B cell (primary cell): ENCODE measurements at regions not wholly inside any gene's neighbourhood (a gene's known extent, or its start where the extent isn't known, plus 50 kb on each side); places are given as distances from the start of the nearest gene placed in this dataset.

Source experiments
- ATAC-seq: fragments of 200-7000 bp; cut with Tn5 transposase; one replicate; pipeline ENCODE4 v1.10.0; 2021; ENCODE audit warnings: low read depth, mild to moderate bottlenecking, moderate number of reproducible peaks, moderate library complexity
- CTCF ChIA-PET: fragments of 350-600 bp; sonication (Branson Sonifier 250); formaldehyde crosslinking; loops from one replicate; lab custom pipeline; 2021; ENCODE audit warnings: antibody characterized with exemption, inconsistent platforms; lab: Charles Lee
- POLR2A ChIA-PET: fragments of 350-600 bp; sonication (Branson Sonifier 250); formaldehyde crosslinking; loops from one replicate; lab custom pipeline; 2021; ENCODE audit warnings: antibody characterized with exemption; lab: Charles Lee
- DNase-seq: peaks from one replicate; pipeline ENCODE4 v3.0.0; 2013
- H2AFZ ChIP-seq: 2 replicates; pipeline ENCODE4 v1.6.1; 2012; ENCODE audit warnings: mild to moderate bottlenecking, low read depth, low read length; ENCODE audit not compliant: insufficient read depth, poor library complexity, severe bottlenecking
- H3K27ac ChIP-seq, 2 donors: 1 replicate in 1 of 2; 2 replicates in 1 of 2; pipeline ENCODE4 v1.5.1; 2012 to 2013; ENCODE audit warnings: low read length in 2 of 2, mild to moderate bottlenecking in 2 of 2, moderate library complexity in 1 of 2
- H3K27me3 ChIP-seq, 4 experiments: fragments of 200-600 bp in 1 of 4; sonication (generic) in 1 of 4; replicated peaks in 1 of 4; 1 replicate in 2 of 4; 2 replicates in 2 of 4; pipeline versions ENCODE4 v1.6.1 to v1.7.0; 2013 to 2016; ENCODE audit warnings: low read length in 3 of 4, mild to moderate bottlenecking in 2 of 4, mixed read lengths in 1 of 4, moderate library complexity in 1 of 4; ENCODE audit not compliant: insufficient read depth in 4 of 4, control insufficient read depth in 3 of 4; ENCODE audit errors: control extremely low read depth in 1 of 4
- H3K36me3 ChIP-seq, 2 experiments: replicated peaks in 1 of 2; 1 replicate in 1 of 2; 2 replicates in 1 of 2; pipeline versions ENCODE4 v1.6.1 to v1.7.1; 2013; ENCODE audit warnings: low read length in 1 of 2; ENCODE audit not compliant: insufficient read depth in 2 of 2, control insufficient read depth in 1 of 2; ENCODE audit errors: control extremely low read depth in 1 of 2, extremely low read depth in 1 of 2
- H3K4me1 ChIP-seq, 2 donors: fragments of 200-600 bp in 1 of 2; sonication (generic) in 1 of 2; 1 replicate in 1 of 2; 2 replicates in 1 of 2; pipeline versions ENCODE4 v1.5.1 to v1.6.1; 2013 to 2017; ENCODE audit warnings: low read length in 2 of 2; ENCODE audit not compliant: control insufficient read depth in 2 of 2, insufficient read depth in 2 of 2
- H3K4me2 ChIP-seq: replicated peaks from 2 replicates; pipeline ENCODE3; 2012; ENCODE audit warnings: mild to moderate bottlenecking, low read depth, low read length; ENCODE audit not compliant: poor library complexity, severe bottlenecking
- H3K4me3 ChIP-seq, 5 experiments: fragments of 200-600 bp in 1 of 5; sonication (generic) in 1 of 5; 1 replicate in 3 of 5; 2 replicates in 2 of 5; pipeline versions ENCODE4 v1.5.1 to v1.7.0; 2011 to 2016; ENCODE audit warnings: low read length in 4 of 5, mild to moderate bottlenecking in 4 of 5, low read depth in 2 of 5, control low read depth in 1 of 5, moderate library complexity in 1 of 5; ENCODE audit not compliant: insufficient read depth in 1 of 5; ENCODE audit errors: control extremely low read depth in 1 of 5, extremely low read depth in 1 of 5
- H3K79me2 ChIP-seq: fragments of 200-600 bp; sonication (generic); one replicate; pipeline ENCODE4 v1.6.0; 2016; ENCODE audit warnings: low read length; ENCODE audit not compliant: control insufficient read depth, insufficient read depth
- H3K9ac ChIP-seq: fragments of 200-600 bp; sonication (generic); 2 replicates; pipeline ENCODE4 v1.6.1; 2017; ENCODE audit warnings: mild to moderate bottlenecking, low read length, moderate library complexity
- H3K9me3 ChIP-seq, 3 donors: one replicate each; pipeline versions ENCODE4 v1.6.1 to v1.7.1; 2013; ENCODE audit warnings: low read length in 2 of 3; ENCODE audit not compliant: control insufficient read depth in 2 of 3, insufficient read depth in 1 of 3; ENCODE audit errors: control extremely low read depth in 1 of 3
- H4K20me1 ChIP-seq: 2 replicates; pipeline ENCODE4 v1.6.0; 2012; ENCODE audit warnings: mild to moderate bottlenecking, low read length; ENCODE audit not compliant: insufficient read depth, control insufficient read depth, poor library complexity, severe bottlenecking
- H3K27ac Mint-ChIP-seq: one replicate; pipeline ENCODE4 v1.8.0; 2021; ENCODE audit warnings: mixed read lengths
- H3K27me3 Mint-ChIP-seq: one replicate; pipeline ENCODE4 v1.8.0; 2021; ENCODE audit warnings: mixed read lengths
- H3K4me1 Mint-ChIP-seq: one replicate; pipeline ENCODE4 v1.8.0; 2021; ENCODE audit warnings: mixed read lengths
- H3K4me3 Mint-ChIP-seq: one replicate; pipeline ENCODE4 v1.8.0; 2021; ENCODE audit warnings: mixed read lengths
- H3K9me3 Mint-ChIP-seq: one replicate; pipeline ENCODE4 v1.8.0; 2022; ENCODE audit warnings: mixed read lengths; ENCODE audit not compliant: insufficient read depth
- EZH2 ChIP-seq: IDR thresholded peaks from 2 replicates; pipeline ENCODE4 v1.6.1; 2012; ENCODE audit warnings: borderline replicate concordance, low read depth, mild to moderate bottlenecking, moderate library complexity, low read length; ENCODE audit not compliant: insufficient read depth, poor library complexity, severe bottlenecking
- WGBS: methylation state at CpG from one replicate; pipeline ENCODE4 v1.1.5; 2013; ENCODE audit warnings: missing lambda C conversion rate; ENCODE audit not compliant: insufficient coverage; 5-methylcytosine and 5-hydroxymethylcytosine counted together
- intact Hi-C: fragments of 100-400 bp; cut with micrococcal nuclease; formaldehyde crosslinking; loops from one replicate; pipeline ENCODE4 v1.10.0; 2022
- TF ChIP-seq, protein P1 (sequence below): fragments of 200-600 bp; IDR thresholded peaks from one replicate; pipeline ENCODE4 v1.8.0; 2022; ENCODE audit warnings: antibody characterized with exemption, mild to moderate bottlenecking

GRCh38 chr5:143645356-143645755 lies 166.6 kb upstream of the HMHB1 start:
- ChIA-PET CTCF (no interaction called here), POLR2A (no interaction called here)
- Histone ChIP-seq H3K27ac (no peak overlapping the region), H3K4me2 (no peak overlapping the region), H2AFZ (no peak overlapping the region), H3K9ac (no peak overlapping the region), H3K9me3 (no peaks in the 10 kb centered on the region), H3K79me2 (no peaks in the 10 kb centered on the region), H4K20me1 (no peaks in the 10 kb centered on the region), H3K27me3 (no peaks in the 10 kb centered on the region), H3K4me1 (no peaks in the 10 kb centered on the region), H3K36me3 (no peaks in the 10 kb centered on the region), H3K4me3 (no peak overlapping the region)
- 92% methylated on average over 5 of the region's 6 CpGs for WGBS
- TF ChIP-seq EZH2: no peak
- TF ChIP-seq, protein P1, sequence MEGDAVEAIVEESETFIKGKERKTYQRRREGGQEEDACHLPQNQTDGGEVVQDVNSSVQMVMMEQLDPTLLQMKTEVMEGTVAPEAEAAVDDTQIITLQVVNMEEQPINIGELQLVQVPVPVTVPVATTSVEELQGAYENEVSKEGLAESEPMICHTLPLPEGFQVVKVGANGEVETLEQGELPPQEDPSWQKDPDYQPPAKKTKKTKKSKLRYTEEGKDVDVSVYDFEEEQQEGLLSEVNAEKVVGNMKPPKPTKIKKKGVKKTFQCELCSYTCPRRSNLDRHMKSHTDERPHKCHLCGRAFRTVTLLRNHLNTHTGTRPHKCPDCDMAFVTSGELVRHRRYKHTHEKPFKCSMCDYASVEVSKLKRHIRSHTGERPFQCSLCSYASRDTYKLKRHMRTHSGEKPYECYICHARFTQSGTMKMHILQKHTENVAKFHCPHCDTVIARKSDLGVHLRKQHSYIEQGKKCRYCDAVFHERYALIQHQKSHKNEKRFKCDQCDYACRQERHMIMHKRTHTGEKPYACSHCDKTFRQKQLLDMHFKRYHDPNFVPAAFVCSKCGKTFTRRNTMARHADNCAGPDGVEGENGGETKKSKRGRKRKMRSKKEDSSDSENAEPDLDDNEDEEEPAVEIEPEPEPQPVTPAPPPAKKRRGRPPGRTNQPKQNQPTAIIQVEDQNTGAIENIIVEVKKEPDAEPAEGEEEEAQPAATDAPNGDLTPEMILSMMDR: no peak
- no peak overlapping the region for H3K4me3 Mint-ChIP-seq
- no peaks in the 10 kb centered on the region for H3K9me3 Mint-ChIP-seq
- no peaks in the 10 kb centered on the region for H3K4me1 Mint-ChIP-seq
- no peak for ATAC-seq
- no peaks in the 10 kb centered on the region for H3K27me3 Mint-ChIP-seq
- no peak for DNase-seq
- H3K27ac Mint-ChIP-seq: no peak overlapping the region
- intact Hi-C loops: no loop called here

DNA sequence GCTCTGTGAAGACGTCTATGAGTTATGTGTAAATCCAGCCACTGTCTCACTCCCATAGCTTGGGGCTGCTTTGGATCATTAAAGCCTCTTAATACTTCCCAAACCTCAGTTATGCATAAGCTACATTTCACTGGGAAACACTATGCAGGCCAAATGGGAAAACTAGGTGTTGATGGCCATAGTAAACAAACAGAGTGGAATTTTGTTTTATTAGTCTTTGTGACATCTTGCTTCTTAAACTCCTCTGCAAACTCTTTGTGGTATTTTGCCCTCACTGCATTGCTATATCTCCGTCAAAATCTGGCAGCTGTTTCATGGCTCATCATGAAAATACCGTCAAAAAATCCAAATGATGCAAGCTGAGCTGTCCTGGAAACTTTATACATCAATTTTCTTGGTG lies 167.2 kb upstream of the HMHB1 start:
- Histone ChIP-seq H3K36me3 (no peaks in the 10 kb centered on the region), H3K9ac (no peak overlapping the region), H3K4me3 (no peak overlapping the region), H3K4me1 (no peaks in the 10 kb centered on the region), H2AFZ (no peak overlapping the region), H3K79me2 (no peaks in the 10 kb centered on the region), H3K4me2 (no peak overlapping the region), H3K27me3 (no peaks in the 10 kb centered on the region), H3K27ac (no peak overlapping the region), H3K9me3 (no peaks in the 10 kb centered on the region), H4K20me1 (no peaks in the 10 kb centered on the region)
- no peak for DNase-seq
- intact Hi-C loops: no loop called here
- TF ChIP-seq, protein P1: no peak
- TF ChIP-seq EZH2: no peak
- Mint-ChIP-seq H3K27ac (no peak overlapping the region), H3K4me3 (no peak overlapping the region), H3K9me3 (no peaks in the 10 kb centered on the region), H3K4me1 (no peaks in the 10 kb centered on the region), H3K27me3 (no peaks in the 10 kb centered on the region)
- ChIA-PET POLR2A (no interaction called here), CTCF (no interaction called here)
- WGBS: 93% methylated on average over 2 of the region's 3 CpGs
- ATAC-seq: no peak
